Neural progenitor cell (in vitro differentiated cells): ENCODE measurements at regions not wholly inside any gene's neighbourhood (a gene's known extent, or its start where the extent isn't known, plus 50 kb on each side); places are given as distances from the start of the nearest gene placed in this dataset.

Source experiments
- DNase-seq: peaks from one replicate; pipeline ENCODE4 v3.0.0-alpha.2; 2016; ENCODE audit warnings: low spot score
- H2AFZ ChIP-seq: fragments of 200-600 bp; sonication (generic); replicated peaks from 2 replicates; pipeline ENCODE4 v1.6.1; 2016; ENCODE audit warnings: antibody characterized with exemption
- H3F3A ChIP-seq: fragments of 200-600 bp; sonication (generic); 2 replicates; pipeline ENCODE4 v1.6.1; 2016; ENCODE audit warnings: antibody characterized with exemption, low read depth
- H3K27ac ChIP-seq: fragments of 200-600 bp; sonication (generic); 2 replicates; pipeline ENCODE4 v1.5.1; 2016; ENCODE audit warnings: mild to moderate bottlenecking
- H3K27me3 ChIP-seq: fragments of 200-600 bp; sonication (generic); 2 replicates; pipeline ENCODE4 v1.6.1; 2016; ENCODE audit warnings: mild to moderate bottlenecking, moderate library complexity
- H3K36me3 ChIP-seq: fragments of 200-600 bp; sonication (generic); 2 replicates; pipeline ENCODE4 v1.5.1; 2016
- H3K4me1 ChIP-seq: fragments of 200-600 bp; sonication (generic); 2 replicates; pipeline ENCODE4 v1.6.1; 2016; ENCODE audit warnings: mixed run types
- H3K4me2 ChIP-seq: fragments of 200-600 bp; sonication (generic); 2 replicates; pipeline ENCODE4 v1.6.1; 2016
- H3K4me3 ChIP-seq: fragments of 200-600 bp; sonication (generic); 2 replicates; pipeline ENCODE4 v1.5.1; 2016
- H3K79me2 ChIP-seq: fragments of 200-600 bp; sonication (generic); 2 replicates; pipeline ENCODE4 v1.6.1; 2016; ENCODE audit warnings: low read depth
- H3K9ac ChIP-seq: fragments of 200-600 bp; sonication (generic); 2 replicates; pipeline ENCODE4 v1.6.1; 2016
- H3K9me3 ChIP-seq: fragments of 200-600 bp; sonication (generic); 2 replicates; pipeline ENCODE4 v1.5.1; 2016; ENCODE audit warnings: low read depth
- H4K20me1 ChIP-seq: fragments of 200-600 bp; sonication (generic); 2 replicates; pipeline ENCODE4 v1.6.1; 2016; ENCODE audit warnings: low read depth
- H3K27ac Mint-ChIP-seq: 3 replicates; pipeline ENCODE4 v1.8.0; 2021; ENCODE audit warnings: mixed read lengths
- H3K27me3 Mint-ChIP-seq: 2 replicates; pipeline ENCODE4 v1.8.0; 2022; ENCODE audit warnings: low read depth, mild to moderate bottlenecking, inconsistent platforms, moderate library complexity, mixed read lengths; ENCODE audit not compliant: insufficient read depth
- H3K36me3 Mint-ChIP-seq: 3 replicates; pipeline ENCODE4 v1.8.0; 2021; ENCODE audit warnings: mixed read lengths
- H3K4me1 Mint-ChIP-seq: 3 replicates; pipeline ENCODE4 v1.8.0; 2021; ENCODE audit warnings: mixed read lengths
- H3K4me3 Mint-ChIP-seq: 3 replicates; pipeline ENCODE4 v1.8.0; 2021; ENCODE audit warnings: mild to moderate bottlenecking, moderate library complexity, mixed read lengths
- H3K9me3 Mint-ChIP-seq: 3 replicates; pipeline ENCODE4 v1.8.0; 2020; ENCODE audit warnings: mixed read lengths
- EZH2 ChIP-seq: fragments of 200-600 bp; sonication (generic); IDR thresholded peaks from 2 replicates; pipeline ENCODE4 v1.6.1; 2017; ENCODE audit warnings: antibody characterized with exemption, mild to moderate bottlenecking, moderate library complexity
- EZH2phosphoT487 ChIP-seq: fragments of 200-600 bp; sonication (generic); IDR thresholded peaks from 2 replicates; pipeline ENCODE4 v1.6.1; 2017; ENCODE audit warnings: antibody characterized with exemption
- TF ChIP-seq, protein P1 (sequence below): fragments of 200-600 bp; sonication (generic); IDR thresholded peaks from 2 replicates; pipeline ENCODE4 v1.5.1; 2017; ENCODE audit warnings: antibody characterized with exemption, mild to moderate bottlenecking

DNA sequence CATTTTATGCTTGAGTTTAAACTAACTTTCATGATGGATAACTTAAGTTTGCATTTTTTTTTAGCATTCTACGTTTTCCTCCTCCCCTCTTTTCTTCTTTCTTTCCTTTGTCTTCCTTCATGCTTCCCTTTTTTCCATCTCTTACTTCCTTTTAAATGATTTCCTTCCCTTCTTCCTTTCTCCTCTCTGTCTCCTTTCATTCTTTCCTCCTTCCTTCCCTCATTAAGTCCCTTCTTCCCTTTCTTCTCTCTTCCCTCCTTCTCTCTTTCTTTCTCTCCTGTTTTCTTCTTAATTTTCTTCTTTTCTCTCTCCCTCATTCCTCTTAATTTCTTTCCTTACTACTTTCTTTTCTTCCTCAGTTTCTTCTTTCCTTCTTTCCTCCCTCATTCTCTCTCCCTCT lies 376.0 kb downstream of the LRIG3 start:
- no peak overlapping the region for H3K4me3 Mint-ChIP-seq
- H3K9me3 Mint-ChIP-seq: peaks cover 2% of the 10 kb centered on the region
- no peaks in the 10 kb centered on the region for H3F3A ChIP-seq
- H3K27me3 ChIP-seq: no peaks in the 10 kb centered on the region
- H3K27ac Mint-ChIP-seq: no peak overlapping the region
- no peaks in the 10 kb centered on the region for H3K4me1 Mint-ChIP-seq
- H3K4me2 ChIP-seq: no peak overlapping the region
- H4K20me1 ChIP-seq: no peaks in the 10 kb centered on the region
- no peaks in the 10 kb centered on the region for H3K36me3 Mint-ChIP-seq
- H3K27me3 Mint-ChIP-seq: peaks cover 2% of the 10 kb centered on the region
- no peak overlapping the region for H3K27ac ChIP-seq
- H3K36me3 ChIP-seq: no peaks in the 10 kb centered on the region
- H3K9me3 ChIP-seq: no peaks in the 10 kb centered on the region
- peaks cover 4% of the 10 kb centered on the region for H3K4me1 ChIP-seq
- TF ChIP-seq EZH2phosphoT487 (no peak), EZH2 (no peak)
- TF ChIP-seq, protein P1, sequence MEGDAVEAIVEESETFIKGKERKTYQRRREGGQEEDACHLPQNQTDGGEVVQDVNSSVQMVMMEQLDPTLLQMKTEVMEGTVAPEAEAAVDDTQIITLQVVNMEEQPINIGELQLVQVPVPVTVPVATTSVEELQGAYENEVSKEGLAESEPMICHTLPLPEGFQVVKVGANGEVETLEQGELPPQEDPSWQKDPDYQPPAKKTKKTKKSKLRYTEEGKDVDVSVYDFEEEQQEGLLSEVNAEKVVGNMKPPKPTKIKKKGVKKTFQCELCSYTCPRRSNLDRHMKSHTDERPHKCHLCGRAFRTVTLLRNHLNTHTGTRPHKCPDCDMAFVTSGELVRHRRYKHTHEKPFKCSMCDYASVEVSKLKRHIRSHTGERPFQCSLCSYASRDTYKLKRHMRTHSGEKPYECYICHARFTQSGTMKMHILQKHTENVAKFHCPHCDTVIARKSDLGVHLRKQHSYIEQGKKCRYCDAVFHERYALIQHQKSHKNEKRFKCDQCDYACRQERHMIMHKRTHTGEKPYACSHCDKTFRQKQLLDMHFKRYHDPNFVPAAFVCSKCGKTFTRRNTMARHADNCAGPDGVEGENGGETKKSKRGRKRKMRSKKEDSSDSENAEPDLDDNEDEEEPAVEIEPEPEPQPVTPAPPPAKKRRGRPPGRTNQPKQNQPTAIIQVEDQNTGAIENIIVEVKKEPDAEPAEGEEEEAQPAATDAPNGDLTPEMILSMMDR: no peak
- H3K9ac ChIP-seq: no peak overlapping the region
- DNase-seq: no peak
- H3K4me3 ChIP-seq: no peak overlapping the region
- H2AFZ ChIP-seq: no peak overlapping the region
- H3K79me2 ChIP-seq: no peaks in the 10 kb centered on the region

DNA sequence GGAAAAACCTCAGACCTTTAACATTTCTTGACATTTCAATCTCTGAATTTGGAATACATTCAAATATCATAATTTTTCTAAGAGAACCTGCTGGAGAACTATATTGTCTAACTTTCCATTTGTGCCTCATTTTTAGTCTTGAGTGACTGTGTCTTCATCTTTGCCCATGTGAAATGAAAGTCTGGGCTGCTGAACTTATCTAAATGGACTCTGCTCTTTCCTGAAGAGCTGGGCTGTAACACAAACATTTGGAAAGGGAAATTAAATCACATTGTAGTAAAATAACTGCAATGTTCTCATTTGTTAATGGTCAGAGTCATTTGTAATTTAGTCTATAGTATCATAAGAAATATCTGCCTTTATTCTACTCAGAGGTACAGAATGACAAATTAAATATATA lies 373.1 kb downstream of the LRIG3 start:
- Histone ChIP-seq H3K79me2 (no peaks in the 10 kb centered on the region), H4K20me1 (no peaks in the 10 kb centered on the region), H3K27ac (no peak overlapping the region), H3K9me3 (no peaks in the 10 kb centered on the region), H3K27me3 (no peaks in the 10 kb centered on the region), H3F3A (no peaks in the 10 kb centered on the region), H3K4me1 (no peaks in the 10 kb centered on the region), H3K4me3 (no peak overlapping the region), H3K9ac (no peak overlapping the region), H2AFZ (no peak overlapping the region), H3K4me2 (no peak overlapping the region), H3K36me3 (no peaks in the 10 kb centered on the region)
- Mint-ChIP-seq H3K9me3 (no peaks in the 10 kb centered on the region), H3K4me3 (no peak overlapping the region), H3K4me1 (no peaks in the 10 kb centered on the region), H3K36me3 (no peaks in the 10 kb centered on the region), H3K27me3 (peaks cover 2% of the 10 kb centered on the region), H3K27ac (no peak overlapping the region)
- no peak for TF ChIP-seq EZH2
- TF ChIP-seq, protein P1: no peak
- no peak for DNase-seq

DNA sequence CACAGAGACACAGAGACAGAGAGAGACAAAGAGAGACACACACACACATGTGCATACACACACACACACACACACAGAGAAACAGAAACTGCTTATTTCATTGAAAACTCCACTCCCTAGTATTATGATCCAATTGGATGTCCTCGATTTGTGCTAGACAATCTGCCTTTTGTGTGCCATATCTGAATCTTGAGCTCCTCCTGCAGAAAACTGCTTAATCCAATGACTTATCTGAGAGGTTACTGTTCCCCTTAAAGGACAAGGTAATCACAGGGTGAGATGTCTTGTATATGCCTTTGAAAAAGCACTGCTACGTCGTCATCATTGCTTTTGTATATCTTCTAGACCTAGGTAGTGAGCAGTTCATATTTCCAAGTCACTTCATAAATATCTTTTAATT lies 371.5 kb downstream of the LRIG3 start:
- Mint-ChIP-seq H3K36me3 (no peaks in the 10 kb centered on the region), H3K4me1 (no peaks in the 10 kb centered on the region), H3K9me3 (no peaks in the 10 kb centered on the region), H3K27me3 (no peaks in the 10 kb centered on the region), H3K27ac (no peak overlapping the region), H3K4me3 (no peak overlapping the region)
- TF ChIP-seq EZH2: no peak
- TF ChIP-seq, protein P1: no peak
- TF ChIP-seq EZH2phosphoT487: no peak
- Histone ChIP-seq H3F3A (no peaks in the 10 kb centered on the region), H3K4me2 (no peak overlapping the region), H3K27me3 (no peaks in the 10 kb centered on the region), H3K9ac (no peak overlapping the region), H3K36me3 (no peaks in the 10 kb centered on the region), H4K20me1 (no peaks in the 10 kb centered on the region), H3K4me3 (no peak overlapping the region), H3K27ac (no peak overlapping the region), H3K79me2 (no peaks in the 10 kb centered on the region), H3K4me1 (no peaks in the 10 kb centered on the region), H2AFZ (no peak overlapping the region), H3K9me3 (no peaks in the 10 kb centered on the region)
- no peak for DNase-seq
